Stomach smooth muscle (tissue), 2 donors: ENCODE measurements at regions not wholly inside any gene's neighbourhood (a gene's known extent, or its start where the extent isn't known, plus 50 kb on each side); places are given as distances from the start of the nearest gene placed in this dataset.
"Not testable (repeated sequence)": the region's sequence is repeated elsewhere in the genome, so short reads cannot be mapped to it uniquely, and the experiment has no call there.

Experiments used
- H3K27ac ChIP-seq: one replicate; pipeline ENCODE4 v1.7.0; 2013; ENCODE audit warnings: mild to moderate bottlenecking, low read length, inconsistent platforms
- H3K27me3 ChIP-seq, 2 donors: one replicate each; pipeline ENCODE4 v1.7.0; 2013; ENCODE audit warnings: low read length in 2 of 2; ENCODE audit not compliant: insufficient read depth in 2 of 2, control insufficient read depth in 1 of 2
- H3K36me3 ChIP-seq, 2 donors: one replicate each; pipeline ENCODE4 v1.7.0; 2013; ENCODE audit warnings: low read length in 2 of 2; ENCODE audit not compliant: control insufficient read depth in 2 of 2, insufficient read depth in 2 of 2
- H3K4me1 ChIP-seq: one replicate; pipeline ENCODE4 v1.7.0; 2013; ENCODE audit warnings: low read length; ENCODE audit not compliant: control insufficient read depth, insufficient read depth
- H3K4me3 ChIP-seq, 2 donors: one replicate each; pipeline ENCODE4 v1.7.0; 2013; ENCODE audit warnings: low read length in 2 of 2
- H3K9ac ChIP-seq, 2 donors: one replicate each; pipeline ENCODE4 v1.7.0; 2013; ENCODE audit warnings: low read length in 2 of 2, mild to moderate bottlenecking in 1 of 2
- H3K9me3 ChIP-seq, 2 donors: one replicate each; pipeline ENCODE4 v1.7.0; 2013; ENCODE audit warnings: low read length in 2 of 2; ENCODE audit not compliant: control insufficient read depth in 2 of 2
- donor health status: healthy.
- donor health status: Pancreatic carcinoma.

DNA sequence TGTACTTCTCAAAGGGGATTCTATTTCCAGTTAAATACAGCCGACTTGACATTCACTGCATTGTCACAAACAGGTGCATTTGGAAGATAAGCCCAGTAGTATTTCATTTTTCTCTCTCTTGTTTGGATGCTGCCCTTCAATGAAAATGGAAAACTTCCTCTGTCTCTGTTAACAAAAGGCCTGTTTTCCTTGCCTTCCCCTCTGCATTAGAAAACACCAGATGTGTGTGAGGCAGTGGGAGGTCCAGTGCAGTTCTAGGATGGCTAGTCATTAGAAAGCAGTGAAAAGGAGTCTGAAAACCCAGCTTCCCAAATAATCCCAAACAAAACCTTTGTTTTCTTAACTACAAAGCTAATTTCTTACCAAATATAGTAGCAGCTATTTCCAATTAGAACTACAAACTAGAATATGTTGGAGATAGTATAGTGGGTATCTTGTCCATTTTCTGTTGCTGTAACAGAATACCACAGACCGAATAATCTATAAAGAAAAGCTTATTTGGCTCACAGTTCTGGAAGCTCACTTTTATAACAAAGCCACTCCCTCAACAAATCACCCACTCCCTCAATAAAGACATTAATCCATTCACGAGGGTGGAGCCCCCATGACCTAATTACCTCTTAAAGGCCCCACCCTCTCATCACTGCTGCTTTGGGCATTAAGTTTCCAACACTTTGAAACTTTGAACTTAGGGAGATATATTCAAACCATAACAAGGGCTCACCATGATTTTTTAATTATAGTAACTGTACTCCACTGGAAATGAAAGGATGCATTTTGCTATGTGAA is 452.1 kb upstream of the RPS6KA3 start:
- Histone ChIP-seq H3K4me1 (no peaks in the 10 kb centered on the region), H3K9me3 (no peaks in the 10 kb centered on the region), H3K36me3 (no peaks in the 10 kb centered on the region), H3K27ac (no peak overlapping the region), H3K9ac (no peak overlapping the region), H3K27me3 (no peaks in the 10 kb centered on the region), H3K4me3 (no peak overlapping the region)

DNA sequence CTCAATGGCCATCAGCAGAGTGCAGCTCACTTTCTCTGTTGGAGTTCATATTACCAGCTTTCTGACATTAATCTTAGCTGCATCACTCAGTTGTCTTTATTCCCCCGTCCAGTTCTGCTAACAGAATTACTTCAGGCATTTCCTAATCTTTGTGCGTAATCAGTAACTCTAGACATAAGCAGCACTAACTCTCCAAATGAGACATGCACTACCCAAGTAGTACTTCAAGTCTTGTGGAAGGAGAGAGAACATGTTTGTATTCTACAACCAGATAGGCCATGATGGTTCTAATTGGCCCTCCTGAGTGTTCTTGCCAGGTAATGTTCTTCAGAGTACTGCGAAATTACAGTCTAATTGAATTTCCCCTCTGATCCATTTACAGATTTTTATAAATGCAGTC is 448.5 kb upstream of the RPS6KA3 start:
- H3K9me3 ChIP-seq = no peaks in the 10 kb centered on the region
- no peak overlapping the region for H3K27ac ChIP-seq
- no peaks in the 10 kb centered on the region for H3K4me1 ChIP-seq
- H3K4me3 ChIP-seq = no peak overlapping the region
- no peaks in the 10 kb centered on the region for H3K36me3 ChIP-seq
- no peak overlapping the region for H3K9ac ChIP-seq
- no peaks in the 10 kb centered on the region for H3K27me3 ChIP-seq

DNA sequence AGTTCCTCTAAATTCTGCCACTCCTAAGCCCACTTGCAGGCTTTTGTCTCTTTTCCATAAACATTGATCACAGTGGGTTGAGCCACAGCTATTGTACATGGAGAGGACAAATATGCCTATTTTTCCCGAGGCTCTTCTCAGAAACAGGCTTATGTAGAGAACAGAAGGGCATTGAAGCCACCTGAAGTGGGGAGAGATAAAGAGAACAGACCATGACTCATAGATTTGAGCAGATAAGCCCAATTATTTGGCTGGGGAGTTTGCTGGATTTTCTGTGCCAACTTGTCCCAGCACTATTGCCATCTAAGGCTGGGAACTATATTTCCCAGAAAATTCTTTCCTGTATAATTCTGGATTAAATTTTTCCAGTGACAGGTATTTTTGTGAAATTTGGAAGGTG is 446.1 kb upstream of the RPS6KA3 start:
- Histone ChIP-seq H3K9me3 (no peaks in the 10 kb centered on the region), H3K36me3 (no peaks in the 10 kb centered on the region), H3K4me1 (no peaks in the 10 kb centered on the region), H3K27ac (no peak overlapping the region), H3K4me3 (no peak overlapping the region), H3K9ac (no peak overlapping the region), H3K27me3 (no peaks in the 10 kb centered on the region)

DNA sequence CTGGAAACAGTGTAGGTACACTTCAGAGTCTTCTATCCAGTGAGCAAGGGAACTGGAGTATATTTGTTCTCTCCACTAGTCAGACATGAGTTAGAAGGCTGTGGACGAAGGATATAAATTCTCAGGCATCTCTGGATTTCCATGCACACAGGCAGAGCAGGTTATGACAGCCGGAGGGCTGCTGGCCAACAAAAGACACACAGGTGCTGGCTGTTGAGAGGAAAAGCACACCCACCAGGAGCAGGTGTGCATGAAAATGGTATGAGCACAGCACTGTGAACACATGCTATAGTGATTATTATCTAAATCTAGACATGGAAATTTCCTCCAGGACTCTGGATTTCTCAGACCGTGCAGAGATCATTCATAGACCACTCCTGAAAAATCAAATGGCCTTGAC is 444.7 kb upstream of the RPS6KA3 start:
- H3K36me3 ChIP-seq = no peaks in the 10 kb centered on the region
- H3K27ac ChIP-seq = no peak overlapping the region
- H3K9me3 ChIP-seq = no peaks in the 10 kb centered on the region
- H3K4me3 ChIP-seq = no peak overlapping the region
- H3K27me3 ChIP-seq = no peaks in the 10 kb centered on the region
- H3K9ac ChIP-seq = no peak overlapping the region
- no peaks in the 10 kb centered on the region for H3K4me1 ChIP-seq

GRCh38 chrX:20693078-20693477 is 426.4 kb upstream of the RPS6KA3 start:
- no peak overlapping the region for H3K9ac ChIP-seq
- no peaks in the 10 kb centered on the region for H3K36me3 ChIP-seq
- H3K4me3 ChIP-seq = no peak overlapping the region
- H3K27ac ChIP-seq = no peak overlapping the region
- no peaks in the 10 kb centered on the region for H3K4me1 ChIP-seq
- peaks cover 0 to 5% of the 10 kb centered on the region in 2 donors for H3K27me3 ChIP-seq
- peaks cover 0 to 5% of the 10 kb centered on the region in 2 donors for H3K9me3 ChIP-seq

- H3K36me3 ChIP-seq = no peaks in the 10 kb centered on the region
- H3K27me3 ChIP-seq = peaks cover 0 to 3% of the 10 kb centered on the region in 2 donors
These were observed 419.5 kb upstream of the RPS6KA3 start for GRCh38 chrX:20686256-20686655.

GRCh38 chrX:20685652-20686051 is 418.9 kb upstream of the RPS6KA3 start:
- Histone ChIP-seq H3K4me3 (no peak overlapping the region), H3K9me3 (no peaks in the 10 kb centered on the region), H3K9ac (no peak overlapping the region), H3K36me3 (no peaks in the 10 kb centered on the region), H3K27me3 (peaks cover 0 to 3% of the 10 kb centered on the region in 2 donors), H3K4me1 (no peaks in the 10 kb centered on the region), H3K27ac (no peak overlapping the region)

More at GRCh38 chrX:20686256-20686655, 419.5 kb upstream of the RPS6KA3 start:
- Histone ChIP-seq H3K4me1 (no peaks in the 10 kb centered on the region), H3K9ac (no peak overlapping the region), H3K27ac (no peak overlapping the region), H3K4me3 (no peak overlapping the region), H3K9me3 (peaks cover 0 to 4% of the 10 kb centered on the region in 2 donors)

- H3K4me3 ChIP-seq = no peak overlapping the region
- no peaks in the 10 kb centered on the region for H3K9me3 ChIP-seq
- H3K36me3 ChIP-seq = no peaks in the 10 kb centered on the region
- no peaks in the 10 kb centered on the region for H3K4me1 ChIP-seq
- H3K27me3 ChIP-seq = no peaks in the 10 kb centered on the region
- no peak overlapping the region for H3K9ac ChIP-seq
- H3K27ac ChIP-seq = no peak overlapping the region
These were observed 415.0 kb upstream of the RPS6KA3 start for GRCh38 chrX:20681683-20682082.

DNA sequence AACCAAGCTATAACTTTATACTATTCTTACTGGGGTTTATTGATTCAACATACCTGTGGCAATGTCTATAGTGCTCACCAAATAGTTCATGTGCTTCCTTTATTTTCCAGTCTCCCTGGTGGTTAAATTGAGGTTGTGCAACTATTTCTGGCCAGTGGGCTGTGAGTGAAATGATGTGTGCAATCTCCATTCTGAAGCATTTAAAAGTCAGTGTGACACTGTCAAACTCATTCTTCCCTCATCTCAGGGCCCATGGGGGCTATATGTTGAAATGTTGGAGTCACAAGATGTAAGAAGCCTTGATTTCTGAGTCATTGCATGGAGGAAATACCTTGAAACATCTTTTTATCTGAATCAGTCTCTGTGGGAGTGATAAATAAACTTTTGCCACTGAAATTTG is 414.3 kb upstream of the RPS6KA3 start:
- Histone ChIP-seq H3K27ac (no peak overlapping the region), H3K36me3 (no peaks in the 10 kb centered on the region), H3K9me3 (no peaks in the 10 kb centered on the region), H3K4me1 (no peaks in the 10 kb centered on the region), H3K9ac (no peak overlapping the region), H3K4me3 (no peak overlapping the region), H3K27me3 (no peaks in the 10 kb centered on the region)

DNA sequence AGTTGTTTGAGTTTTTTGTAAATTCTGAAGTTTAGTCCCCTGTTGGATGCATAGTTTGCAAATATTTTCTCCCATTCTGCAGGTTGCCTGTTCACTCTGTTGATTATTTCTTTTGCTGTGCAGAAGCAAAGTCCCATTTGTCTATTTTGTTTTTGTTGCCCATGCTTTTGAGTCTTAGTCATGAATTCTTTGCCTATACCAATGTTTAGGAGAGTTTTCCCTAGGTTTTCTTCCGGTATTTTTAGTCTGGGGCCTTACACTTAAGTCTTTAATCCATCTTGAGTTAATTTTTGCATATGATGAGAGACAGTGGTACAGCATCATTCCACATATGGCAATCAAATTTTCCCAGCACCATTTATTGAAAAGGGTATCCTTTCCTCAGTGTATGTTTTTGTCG is 405.8 kb upstream of the RPS6KA3 start:
- Histone ChIP-seq H3K9me3 (no peaks in the 10 kb centered on the region), H3K36me3 (no peaks in the 10 kb centered on the region), H3K27ac (no peak overlapping the region), H3K9ac (no peak overlapping the region), H3K4me3 (no peak overlapping the region), H3K4me1 (no peaks in the 10 kb centered on the region), H3K27me3 (no peaks in the 10 kb centered on the region)

DNA sequence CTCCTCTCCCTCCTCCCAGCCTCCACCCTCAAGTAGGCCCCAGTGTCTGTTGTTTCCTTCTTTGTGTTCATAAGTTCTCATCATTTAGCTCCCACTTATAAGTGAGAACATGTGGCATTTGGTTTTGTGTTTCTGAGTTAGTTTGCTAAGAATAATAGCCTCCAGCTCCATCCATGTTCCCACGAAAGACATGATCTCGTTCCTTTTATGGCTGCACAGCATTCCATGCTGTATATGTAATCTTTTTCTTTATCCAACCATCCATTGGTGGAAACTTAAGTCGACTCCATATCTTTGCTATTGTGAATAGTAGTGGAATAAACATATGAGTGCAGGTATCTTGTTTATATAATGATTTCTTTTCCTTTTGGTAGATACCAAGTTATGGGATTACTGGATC is 405.0 kb upstream of the RPS6KA3 start:
- H3K4me1 ChIP-seq, H3K9ac ChIP-seq, H3K27me3 ChIP-seq, H3K27ac ChIP-seq, H3K9me3 ChIP-seq, H3K4me3 ChIP-seq, H3K36me3 ChIP-seq: not testable (repeated sequence)
